ENCODE measurements at regions not wholly inside any gene's neighbourhood (a gene's known extent, or its start where the extent isn't known, plus 50 kb on each side); places are given as distances from the start of the nearest gene placed in this dataset.

- Histone ChIP-seq H3K27ac (ENCODE audit: insufficient read depth, low read length) (no peak overlapping the region), H3K4me1 (ENCODE audit: control insufficient read depth, extremely low read depth, insufficient read depth, low read length) (no peaks in the 10 kb centered on the region), H3K4me3 (replicated peaks in 1 of 4; ENCODE audit: control extremely low read depth in 1 of 4, insufficient read depth in 1 of 4, low read depth in 3 of 4, low read length in 4 of 4) (no peak overlapping the region), H4K20me1 (ENCODE audit: control insufficient read depth, extremely low read depth, insufficient read depth, low read length) (no peaks in the 10 kb centered on the region), H3K9me3 (ENCODE audit: control insufficient read depth, insufficient read depth, low read depth, low read length) (no peaks in the 10 kb centered on the region), H3K36me3 (ENCODE audit: control insufficient read depth, insufficient read depth, low read length) (no peaks in the 10 kb centered on the region), H3K9ac (ENCODE audit: insufficient read depth, low read length) (no peak overlapping the region), H3K79me2 (ENCODE audit: control insufficient read depth, insufficient read depth, low read length) (no peaks in the 10 kb centered on the region), H3K27me3 (ENCODE audit: control insufficient read depth, insufficient read depth, low read length) (no peaks in the 10 kb centered on the region), H2AFZ (ENCODE audit: low read length) (no peak overlapping the region), H3K4me2 (ENCODE audit: extremely low read depth, insufficient read depth, low read length) (no peak overlapping the region)
- TF ChIP-seq, protein P1, sequence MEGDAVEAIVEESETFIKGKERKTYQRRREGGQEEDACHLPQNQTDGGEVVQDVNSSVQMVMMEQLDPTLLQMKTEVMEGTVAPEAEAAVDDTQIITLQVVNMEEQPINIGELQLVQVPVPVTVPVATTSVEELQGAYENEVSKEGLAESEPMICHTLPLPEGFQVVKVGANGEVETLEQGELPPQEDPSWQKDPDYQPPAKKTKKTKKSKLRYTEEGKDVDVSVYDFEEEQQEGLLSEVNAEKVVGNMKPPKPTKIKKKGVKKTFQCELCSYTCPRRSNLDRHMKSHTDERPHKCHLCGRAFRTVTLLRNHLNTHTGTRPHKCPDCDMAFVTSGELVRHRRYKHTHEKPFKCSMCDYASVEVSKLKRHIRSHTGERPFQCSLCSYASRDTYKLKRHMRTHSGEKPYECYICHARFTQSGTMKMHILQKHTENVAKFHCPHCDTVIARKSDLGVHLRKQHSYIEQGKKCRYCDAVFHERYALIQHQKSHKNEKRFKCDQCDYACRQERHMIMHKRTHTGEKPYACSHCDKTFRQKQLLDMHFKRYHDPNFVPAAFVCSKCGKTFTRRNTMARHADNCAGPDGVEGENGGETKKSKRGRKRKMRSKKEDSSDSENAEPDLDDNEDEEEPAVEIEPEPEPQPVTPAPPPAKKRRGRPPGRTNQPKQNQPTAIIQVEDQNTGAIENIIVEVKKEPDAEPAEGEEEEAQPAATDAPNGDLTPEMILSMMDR (conservative IDR thresholded peaks at IDR 0.05 in 1 of 2, IDR thresholded peaks at IDR 0.05 in 1 of 2; ENCODE audit: low read depth in 1 of 2, low read length in 2 of 2), result no peak
- TF ChIP-seq EZH2 (IDR thresholded peaks at IDR 0.05; ENCODE audit: low read length, missing control alignments), result no peak
- no peak for DNase-seq (ENCODE audit: low read depth in 2 of 2)
These were observed 197.5 kb downstream of the HS3ST3A1 start for GRCh38 chr17:13403982-13404946.

GRCh38 chr17:13400491-13400890 is 201.2 kb downstream of the HS3ST3A1 start:
- H3K9me3 ChIP-seq (ENCODE audit: control insufficient read depth, insufficient read depth, low read depth, low read length), result no peaks in the 10 kb centered on the region
- no peak for DNase-seq (ENCODE audit: low read depth in 2 of 2)

DNA sequence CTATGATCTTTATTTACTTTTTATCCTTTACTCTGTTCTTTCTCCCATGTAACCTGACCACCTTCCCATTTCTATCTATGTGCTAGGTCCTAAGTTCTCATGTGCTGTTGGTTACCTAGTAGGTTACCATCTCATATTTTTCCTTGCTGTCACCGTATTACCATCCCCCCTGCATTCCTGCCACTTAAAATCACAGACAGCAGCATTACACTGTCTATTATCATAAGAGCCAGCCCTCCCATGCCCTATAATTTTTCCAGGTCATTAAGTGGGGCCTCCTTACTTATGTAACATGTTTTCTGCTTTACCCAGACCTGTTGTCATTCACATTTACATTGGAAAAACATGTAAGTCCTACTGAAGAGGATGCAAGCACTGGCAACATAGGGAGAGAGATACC is 202.9 kb downstream of the HS3ST3A1 start:
- H2AFZ ChIP-seq (ENCODE audit: low read length), result no peak overlapping the region
- no peaks in the 10 kb centered on the region for H4K20me1 ChIP-seq (ENCODE audit: control insufficient read depth, extremely low read depth, insufficient read depth, low read length)
- TF ChIP-seq, protein P1 (conservative IDR thresholded peaks at IDR 0.05 in 1 of 2, IDR thresholded peaks at IDR 0.05 in 1 of 2; ENCODE audit: low read depth in 1 of 2, low read length in 2 of 2), result no peak
- TF ChIP-seq EZH2 (IDR thresholded peaks at IDR 0.05; ENCODE audit: low read length, missing control alignments), result no peak
- DNase-seq (ENCODE audit: low read depth in 2 of 2), result no peak
- no peaks in the 10 kb centered on the region for H3K4me1 ChIP-seq (ENCODE audit: control insufficient read depth, extremely low read depth, insufficient read depth, low read length)
- no peak overlapping the region for H3K4me2 ChIP-seq (ENCODE audit: extremely low read depth, insufficient read depth, low read length)
- no peak overlapping the region for H3K4me3 ChIP-seq (replicated peaks in 1 of 4; ENCODE audit: control extremely low read depth in 1 of 4, insufficient read depth in 1 of 4, low read depth in 3 of 4, low read length in 4 of 4)
- no peaks in the 10 kb centered on the region for H3K36me3 ChIP-seq (ENCODE audit: control insufficient read depth, insufficient read depth, low read length)
- no peak overlapping the region for H3K27ac ChIP-seq (ENCODE audit: insufficient read depth, low read length)
- H3K79me2 ChIP-seq (ENCODE audit: control insufficient read depth, insufficient read depth, low read length), result no peaks in the 10 kb centered on the region
- no peaks in the 10 kb centered on the region for H3K9me3 ChIP-seq (ENCODE audit: control insufficient read depth, insufficient read depth, low read depth, low read length)
- H3K27me3 ChIP-seq (ENCODE audit: control insufficient read depth, insufficient read depth, low read length), result no peaks in the 10 kb centered on the region
- no peak overlapping the region for H3K9ac ChIP-seq (ENCODE audit: insufficient read depth, low read length)

More at GRCh38 chr17:13400491-13400890, 201.2 kb downstream of the HS3ST3A1 start:
- Histone ChIP-seq H3K4me2 (ENCODE audit: extremely low read depth, insufficient read depth, low read length) (no peak overlapping the region), H3K27ac (ENCODE audit: insufficient read depth, low read length) (no peak overlapping the region), H3K9ac (ENCODE audit: insufficient read depth, low read length) (no peak overlapping the region), H3K79me2 (ENCODE audit: control insufficient read depth, insufficient read depth, low read length) (no peaks in the 10 kb centered on the region), H2AFZ (ENCODE audit: low read length) (no peak overlapping the region), H3K27me3 (ENCODE audit: control insufficient read depth, insufficient read depth, low read length) (no peaks in the 10 kb centered on the region), H3K4me1 (ENCODE audit: control insufficient read depth, extremely low read depth, insufficient read depth, low read length) (no peaks in the 10 kb centered on the region), H4K20me1 (ENCODE audit: control insufficient read depth, extremely low read depth, insufficient read depth, low read length) (no peaks in the 10 kb centered on the region), H3K36me3 (ENCODE audit: control insufficient read depth, insufficient read depth, low read length) (no peaks in the 10 kb centered on the region), H3K4me3 (replicated peaks in 1 of 4; ENCODE audit: control extremely low read depth in 1 of 4, insufficient read depth in 1 of 4, low read depth in 3 of 4, low read length in 4 of 4) (no peak overlapping the region)
- TF ChIP-seq, protein P1 (conservative IDR thresholded peaks at IDR 0.05 in 1 of 2, IDR thresholded peaks at IDR 0.05 in 1 of 2; ENCODE audit: low read depth in 1 of 2, low read length in 2 of 2), result no peak
- no peak for TF ChIP-seq EZH2 (IDR thresholded peaks at IDR 0.05; ENCODE audit: low read length, missing control alignments)

Data from fibroblast of lung (primary cell).